ENCODE measurements at regions not wholly inside any gene's neighbourhood (a gene's known extent, or its start where the extent isn't known, plus 50 kb on each side); places are given as distances from the start of the nearest gene placed in this dataset.

- TF ChIP-seq CTCF (IDR thresholded peaks at IDR 0.05): no peak
- TF ChIP-seq POLR2A (IDR thresholded peaks at IDR 0.05): no peak
Measured at GRCh38 chr2:66030553-66030952, 404.4 kb upstream of the MEIS1 start.
